Spleen (tissue), 11 donors: ENCODE measurements at regions not wholly inside any gene's neighbourhood (a gene's known extent, or its start where the extent isn't known, plus 50 kb on each side); places are given as distances from the start of the nearest gene placed in this dataset.

Source experiments
- DNase-seq: peaks from one replicate; pipeline ENCODE4 v3.0.0-alpha.2; 2020
- H3K27ac ChIP-seq, 8 donors: fragments of 200-600 bp; sonication (generic) in 7 of 8; 1 replicate in 4 of 8; 2 replicates in 4 of 8; pipeline versions ENCODE4 v1.5.0 to v1.8.0; 2016 to 2021; ENCODE audit warnings: inconsistent platforms in 4 of 8, mild to moderate bottlenecking in 4 of 8, moderate library complexity in 1 of 8
- H3K27me3 ChIP-seq, 7 donors: fragments of 200-600 bp; sonication (generic) in 6 of 7; replicated peaks in 1 of 7; 1 replicate in 4 of 7; 2 replicates in 3 of 7; pipeline versions ENCODE4 v1.5.0 to v1.8.0; 2016 to 2021; ENCODE audit warnings: inconsistent platforms in 3 of 7, mild to moderate bottlenecking in 1 of 7
- H3K36me3 ChIP-seq, 6 donors: fragments of 200-600 bp; sonication (generic) in 5 of 6; 1 replicate in 4 of 6; 2 replicates in 2 of 6; pipeline versions ENCODE4 v1.5.0 to v1.8.0; 2016 to 2021; ENCODE audit warnings: inconsistent platforms in 2 of 6
- H3K4me1 ChIP-seq, 6 donors: fragments of 200-600 bp; sonication (generic) in 5 of 6; 1 replicate in 3 of 6; 2 replicates in 3 of 6; pipeline versions ENCODE4 v1.5.0 to v1.8.0; 2016 to 2021; ENCODE audit warnings: inconsistent platforms in 3 of 6
- H3K4me3 ChIP-seq, 8 donors: fragments of 200-600 bp; sonication (generic) in 7 of 8; 1 replicate in 4 of 8; 2 replicates in 4 of 8; pipeline versions ENCODE4 v1.5.0 to v1.8.0; 2016 to 2021; ENCODE audit warnings: inconsistent platforms in 4 of 8, mild to moderate bottlenecking in 4 of 8, moderate library complexity in 2 of 8
- H3K9me3 ChIP-seq, 8 donors: fragments of 200-600 bp; sonication (generic) in 7 of 8; 1 replicate in 4 of 8; 2 replicates in 4 of 8; pipeline versions ENCODE4 v1.5.0 to v1.8.0; 2016 to 2021; ENCODE audit warnings: inconsistent platforms in 4 of 8
- CTCF ChIP-seq, 11 experiments: fragments of 200-600 bp in 7 of 11; fragments of 450-650 bp in 4 of 11; sonication (generic) in 4 of 11; IDR thresholded peaks in 8 of 11; conservative IDR thresholded peaks in 3 of 11; 1 replicate in 7 of 11; 2 replicates in 4 of 11; pipeline versions ENCODE4 v1.4.0 to v1.8.0; 2016 to 2021; ENCODE audit warnings: antibody characterized with exemption in 11 of 11, inconsistent platforms in 4 of 11, mild to moderate bottlenecking in 1 of 11
- POLR2A ChIP-seq, 3 donors: fragments of 450-650 bp; IDR thresholded peaks; one replicate each; pipeline ENCODE4 v1.5.1; 2017; ENCODE audit warnings: antibody characterized with exemption in 3 of 3, mild to moderate bottlenecking in 1 of 3
- POLR2AphosphoS5 ChIP-seq, 3 donors: sonication (generic); formaldehyde crosslinking; IDR thresholded peaks; one replicate each; pipeline ENCODE4 v1.5.1; 2017; ENCODE audit warnings: antibody characterized with exemption in 3 of 3
- WGBS, 5 donors: extraction: QIAGEN DNeasy Blood & Tissue Kit in 3 of 5; methylation state at CpG; one replicate each; pipeline versions ENCODE4 v1.1.5 to v1.1.7; 2013 to 2018; 5-methylcytosine and 5-hydroxymethylcytosine counted together
- intact Hi-C: fragments of 100-400 bp; cut with DNase I; formaldehyde crosslinking; loops from one replicate; pipeline ENCODE4 v1.15.0; 2023; ENCODE audit warnings: low total_unique reads
- donor health status: healthy with polysubstance abuse.
- donor health status: DM: no; HTN: no; CAD: no; lungs with moderate emphysema.
- donor health status: DM: no; HTN: no; CAD: no.
- donor health status: Bipolar disorder and iron deficiency.
- donor health status: healthy.
- donor health status: DM: no; HTN: no; CAD: no.
- donor health status: DM: yes; HTN: yes; CAD: no.

- TF ChIP-seq POLR2AphosphoS5 (IDR thresholded peaks at IDR 0.05) (no peak), CTCF (IDR thresholded peaks at IDR 0.05 in 8 of 11, conservative IDR thresholded peaks at IDR 0.05 in 3 of 11) (no peak), POLR2A (IDR thresholded peaks at IDR 0.05) (no peak)
- H3K36me3 ChIP-seq, result no peaks in the 10 kb centered on the region
- H3K4me3 ChIP-seq, result no peak overlapping the region
- WGBS, 5 donors, result 59 to 87% (median 69%) methylated on average over 2 of the region's 2 CpGs
- H3K27me3 ChIP-seq, result no peaks in the 10 kb centered on the region
- H3K27ac ChIP-seq, result no peak overlapping the region
- intact Hi-C loops, result no loop called here
- no peak for DNase-seq
- H3K4me1 ChIP-seq, result no peaks in the 10 kb centered on the region
- no peaks in the 10 kb centered on the region for H3K9me3 ChIP-seq
Observed at GRCh38 chr1:208825300-208825699, 581.1 kb upstream of the PLXNA2 start.

GRCh38 chr1:208829595-208829994, 585.4 kb upstream of the PLXNA2 start:
- intact Hi-C loops, result no loop called here

GRCh38 chr1:208834381-208835096, 590.4 kb upstream of the PLXNA2 start:
- TF ChIP-seq CTCF (IDR thresholded peaks at IDR 0.05 in 8 of 11, conservative IDR thresholded peaks at IDR 0.05 in 3 of 11), result no peak
- no peaks in the 10 kb centered on the region for H3K9me3 ChIP-seq
- H3K4me3 ChIP-seq, result no peak overlapping the region
- peaks cover 0 to 8% (median 0%) of the 10 kb centered on the region in 7 donors for H3K27me3 ChIP-seq
- H3K27ac ChIP-seq, result no peak overlapping the region
- no peaks in the 10 kb centered on the region for H3K36me3 ChIP-seq
- WGBS, 5 donors, result 55 to 74% (median 61%) methylated on average over 11 of the region's 11 CpGs
- peaks cover 0 to 15% (median 0%) of the 10 kb centered on the region in 6 donors for H3K4me1 ChIP-seq
- DNase-seq, result no peak
- intact Hi-C loops, result no loop called here

More at GRCh38 chr1:208829595-208829994, 585.4 kb upstream of the PLXNA2 start:
- Histone ChIP-seq H3K27me3 (peaks cover 0 to 8% (median 0%) of the 10 kb centered on the region in 7 donors), H3K27ac (no peak overlapping the region), H3K36me3 (no peaks in the 10 kb centered on the region), H3K4me3 (no peak overlapping the region), H3K9me3 (no peaks in the 10 kb centered on the region), H3K4me1 (no peaks in the 10 kb centered on the region)
- no peak for TF ChIP-seq CTCF (IDR thresholded peaks at IDR 0.05 in 8 of 11, conservative IDR thresholded peaks at IDR 0.05 in 3 of 11)
- TF ChIP-seq POLR2A (IDR thresholded peaks at IDR 0.05), result no peak
- TF ChIP-seq POLR2AphosphoS5 (IDR thresholded peaks at IDR 0.05), result no peak
- 65 to 71% (median 67%) methylated on average over 5 of the region's 5 CpGs for WGBS, 5 donors
- no peak for DNase-seq

- intact Hi-C loops, result no loop called here
- TF ChIP-seq POLR2A (IDR thresholded peaks at IDR 0.05) (no peak), POLR2AphosphoS5 (IDR thresholded peaks at IDR 0.05) (no peak), CTCF (IDR thresholded peaks at IDR 0.05 in 8 of 11, conservative IDR thresholded peaks at IDR 0.05 in 3 of 11) (no peak)
- H3K27ac ChIP-seq, result no peak overlapping the region
- H3K4me3 ChIP-seq, result no peak overlapping the region
- H3K36me3 ChIP-seq, result no peaks in the 10 kb centered on the region
- peaks cover 0 to 15% (median 0%) of the 10 kb centered on the region in 6 donors for H3K4me1 ChIP-seq
- peaks cover 0 to 8% (median 0%) of the 10 kb centered on the region in 7 donors for H3K27me3 ChIP-seq
- no peaks in the 10 kb centered on the region for H3K9me3 ChIP-seq
- no peak for DNase-seq
- 64 to 81% (median 78%) methylated on average over 5 to 6 of the region's 6 CpGs for WGBS, 5 donors
Observed at GRCh38 chr1:208835097-208835463, 590.9 kb upstream of the PLXNA2 start.
